ENCODE measurements at regions not wholly inside any gene's neighbourhood (a gene's known extent, or its start where the extent isn't known, plus 50 kb on each side); places are given as distances from the start of the nearest gene placed in this dataset.
"Not testable (repeated sequence)": the region's sequence is repeated elsewhere in the genome, so short reads cannot be mapped to it uniquely, and the experiment has no call there.

GRCh38 chr10:35875016-35875676 lies 233.1 kb upstream of the FZD8 start:
- H3K9ac ChIP-seq (ENCODE audit: low read length), result peak overlapping the region; percentile 45
- no peak overlapping the region for H3K4me3 ChIP-seq (ENCODE audit: low read depth, low read length)
- peak overlapping the region; percentile 15; the same call in 1 of the 2 replicates for H3K27ac ChIP-seq (ENCODE audit: low read depth, low read length)
- peaks cover 52% of the 10 kb centered on the region for H3K4me1 ChIP-seq (ENCODE audit: control insufficient read depth, insufficient read depth, low read length)
- H3K36me3 ChIP-seq (ENCODE audit: control insufficient read depth, insufficient read depth, low read length), result no peaks in the 10 kb centered on the region
- peaks cover 3% of the 10 kb centered on the region; the same call in 1 of the 2 replicates for H3K27me3 ChIP-seq (ENCODE audit: control insufficient read depth, insufficient read depth, low read length)
- H3K9me3 ChIP-seq (ENCODE audit: control insufficient read depth, insufficient read depth, low read depth, low read length), result no peaks in the 10 kb centered on the region

- Histone ChIP-seq H3K9me3 (ENCODE audit: control insufficient read depth, insufficient read depth, low read depth, low read length) (no peaks in the 10 kb centered on the region), H3K36me3 (ENCODE audit: control insufficient read depth, insufficient read depth, low read length) (no peaks in the 10 kb centered on the region), H3K9ac (ENCODE audit: low read length) (peak overlapping the region; percentile 45), H3K27me3 (ENCODE audit: control insufficient read depth, insufficient read depth, low read length) (peaks cover 3% of the 10 kb centered on the region; the same call in 1 of the 2 replicates), H3K4me3 (ENCODE audit: low read depth, low read length) (no peak overlapping the region), H3K4me1 (ENCODE audit: control insufficient read depth, insufficient read depth, low read length) (peaks cover 52% of the 10 kb centered on the region), H3K27ac (ENCODE audit: low read depth, low read length) (no peak overlapping the region; the same call in 1 of the 2 replicates)
Measured at GRCh38 chr10:35874311-35875015, 232.4 kb upstream of the FZD8 start.

- Histone ChIP-seq H3K9ac (ENCODE audit: low read length) (no peak overlapping the region), H3K4me1 (ENCODE audit: control insufficient read depth, insufficient read depth, low read length) (peaks cover 52% of the 10 kb centered on the region), H3K27ac (ENCODE audit: low read depth, low read length) (no peak overlapping the region)
Measured at GRCh38 chr10:35872671-35873070, 230.6 kb upstream of the FZD8 start.

GRCh38 chr10:35870665-35871310 lies 228.7 kb upstream of the FZD8 start:
- no peak overlapping the region for H3K9ac ChIP-seq (ENCODE audit: low read length)
- no peaks in the 10 kb centered on the region for H3K36me3 ChIP-seq (ENCODE audit: control insufficient read depth, insufficient read depth, low read length)
- no peaks in the 10 kb centered on the region for H3K9me3 ChIP-seq (ENCODE audit: control insufficient read depth, insufficient read depth, low read depth, low read length)
- H3K4me3 ChIP-seq (ENCODE audit: low read depth, low read length), result no peak overlapping the region
- peaks cover 42% of the 10 kb centered on the region for H3K4me1 ChIP-seq (ENCODE audit: control insufficient read depth, insufficient read depth, low read length)
- H3K27ac ChIP-seq (ENCODE audit: low read depth, low read length), result no peak overlapping the region
- peaks cover 3% of the 10 kb centered on the region; the same call in 1 of the 2 replicates for H3K27me3 ChIP-seq (ENCODE audit: control insufficient read depth, insufficient read depth, low read length)

More at GRCh38 chr10:35872671-35873070, 230.6 kb upstream of the FZD8 start:
- H3K36me3 ChIP-seq (ENCODE audit: control insufficient read depth, insufficient read depth, low read length), result no peaks in the 10 kb centered on the region
- H3K4me3 ChIP-seq (ENCODE audit: low read depth, low read length), result no peak overlapping the region
- H3K27me3 ChIP-seq (ENCODE audit: control insufficient read depth, insufficient read depth, low read length), result peaks cover 3% of the 10 kb centered on the region; the same call in 1 of the 2 replicates
- no peaks in the 10 kb centered on the region for H3K9me3 ChIP-seq (ENCODE audit: control insufficient read depth, insufficient read depth, low read depth, low read length)

GRCh38 chr10:35858676-35859283 lies 216.7 kb upstream of the FZD8 start:
- peak overlapping the region; percentile 60 for H3K9ac ChIP-seq (ENCODE audit: low read length)
- H3K27ac ChIP-seq (ENCODE audit: low read depth, low read length); H3K9me3 ChIP-seq (ENCODE audit: control insufficient read depth, insufficient read depth, low read depth, low read length); H3K36me3 ChIP-seq (ENCODE audit: control insufficient read depth, insufficient read depth, low read length); H3K27me3 ChIP-seq (ENCODE audit: control insufficient read depth, insufficient read depth, low read length); H3K4me1 ChIP-seq (ENCODE audit: control insufficient read depth, insufficient read depth, low read length): not testable (repeated sequence)
- peak overlapping the region; percentile 63 for H3K4me3 ChIP-seq (ENCODE audit: low read depth, low read length)

- Histone ChIP-seq H3K27me3 (ENCODE audit: control insufficient read depth, insufficient read depth, low read length) (no peaks in the 10 kb centered on the region), H3K9ac (ENCODE audit: low read length) (no peak overlapping the region), H3K9me3 (ENCODE audit: control insufficient read depth, insufficient read depth, low read depth, low read length) (no peaks in the 10 kb centered on the region), H3K36me3 (ENCODE audit: control insufficient read depth, insufficient read depth, low read length) (no peaks in the 10 kb centered on the region), H3K27ac (ENCODE audit: low read depth, low read length) (no peak overlapping the region; the same call in 1 of the 2 replicates), H3K4me1 (ENCODE audit: control insufficient read depth, insufficient read depth, low read length) (peaks cover 3% of the 10 kb centered on the region; the same call in 1 of the 2 replicates), H3K4me3 (ENCODE audit: low read depth, low read length) (no peak overlapping the region)
Measured at GRCh38 chr10:35857860-35858259, 215.8 kb upstream of the FZD8 start.

- H3K9me3 ChIP-seq (ENCODE audit: control insufficient read depth, insufficient read depth, low read depth, low read length), result no peaks in the 10 kb centered on the region
- no peaks in the 10 kb centered on the region for H3K36me3 ChIP-seq (ENCODE audit: control insufficient read depth, insufficient read depth, low read length)
- H3K9ac ChIP-seq (ENCODE audit: low read length), result no peak overlapping the region
- no peaks in the 10 kb centered on the region for H3K27me3 ChIP-seq (ENCODE audit: control insufficient read depth, insufficient read depth, low read length)
- peaks cover 3% of the 10 kb centered on the region; the same call in 1 of the 2 replicates for H3K4me1 ChIP-seq (ENCODE audit: control insufficient read depth, insufficient read depth, low read length)
- H3K4me3 ChIP-seq (ENCODE audit: low read depth, low read length), result no peak overlapping the region
- H3K27ac ChIP-seq (ENCODE audit: low read depth, low read length), result no peak overlapping the region
Measured at GRCh38 chr10:35855155-35855947, 213.3 kb upstream of the FZD8 start.

GRCh38 chr10:35854661-35855060 lies 212.6 kb upstream of the FZD8 start:
- Histone ChIP-seq H3K27me3 (ENCODE audit: control insufficient read depth, insufficient read depth, low read length) (no peaks in the 10 kb centered on the region), H3K27ac (ENCODE audit: low read depth, low read length) (no peak overlapping the region), H3K4me3 (ENCODE audit: low read depth, low read length) (no peak overlapping the region), H3K4me1 (ENCODE audit: control insufficient read depth, insufficient read depth, low read length) (peaks cover 3% of the 10 kb centered on the region; the same call in 1 of the 2 replicates), H3K36me3 (ENCODE audit: control insufficient read depth, insufficient read depth, low read length) (no peaks in the 10 kb centered on the region), H3K9me3 (ENCODE audit: control insufficient read depth, insufficient read depth, low read depth, low read length) (no peaks in the 10 kb centered on the region), H3K9ac (ENCODE audit: low read length) (no peak overlapping the region)

- Histone ChIP-seq H3K9me3 (ENCODE audit: control insufficient read depth, insufficient read depth, low read depth, low read length) (no peaks in the 10 kb centered on the region), H3K36me3 (ENCODE audit: control insufficient read depth, insufficient read depth, low read length) (no peaks in the 10 kb centered on the region)
Measured at GRCh38 chr10:35852721-35853120, 210.6 kb upstream of the FZD8 start.

GRCh38 chr10:35848412-35848811 lies 206.3 kb upstream of the FZD8 start:
- Histone ChIP-seq H3K27me3 (ENCODE audit: control insufficient read depth, insufficient read depth, low read length) (no peaks in the 10 kb centered on the region), H3K27ac (ENCODE audit: low read depth, low read length) (no peak overlapping the region), H3K9ac (ENCODE audit: low read length) (no peak overlapping the region), H3K4me1 (ENCODE audit: control insufficient read depth, insufficient read depth, low read length) (peaks cover 19% of the 10 kb centered on the region), H3K36me3 (ENCODE audit: control insufficient read depth, insufficient read depth, low read length) (no peaks in the 10 kb centered on the region), H3K4me3 (ENCODE audit: low read depth, low read length) (no peak overlapping the region), H3K9me3 (ENCODE audit: control insufficient read depth, insufficient read depth, low read depth, low read length) (no peaks in the 10 kb centered on the region)

More at GRCh38 chr10:35852721-35853120, 210.6 kb upstream of the FZD8 start:
- H3K27ac ChIP-seq (ENCODE audit: low read depth, low read length), result no peak overlapping the region
- no peaks in the 10 kb centered on the region for H3K27me3 ChIP-seq (ENCODE audit: control insufficient read depth, insufficient read depth, low read length)
- H3K9ac ChIP-seq (ENCODE audit: low read length), result no peak overlapping the region
- H3K4me3 ChIP-seq (ENCODE audit: low read depth, low read length), result no peak overlapping the region
- peaks cover 9% of the 10 kb centered on the region for H3K4me1 ChIP-seq (ENCODE audit: control insufficient read depth, insufficient read depth, low read length)

Data from HUES6 (cell line).